Prostate gland (tissue), 2 donors: ENCODE measurements at regions not wholly inside any gene's neighbourhood (a gene's known extent, or its start where the extent isn't known, plus 50 kb on each side); places are given as distances from the start of the nearest gene placed in this dataset.

Source experiments
- POLR2A ChIP-seq: fragments of 450-650 bp; IDR thresholded peaks from one replicate; pipeline ENCODE4 v1.6.1; 2016; ENCODE audit warnings: antibody characterized with exemption, mild to moderate bottlenecking
- TF ChIP-seq, protein P1 (sequence below), 4 experiments: fragments of 200-600 bp in 2 of 4; fragments of 450-650 bp in 2 of 4; sonication (generic) in 2 of 4; IDR thresholded peaks; 1 replicate in 3 of 4; 2 replicates in 1 of 4; pipeline ENCODE4 v1.5.1; 2016 to 2019; ENCODE audit warnings: antibody characterized with exemption in 4 of 4, mild to moderate bottlenecking in 2 of 4, moderate library complexity in 2 of 4

DNA sequence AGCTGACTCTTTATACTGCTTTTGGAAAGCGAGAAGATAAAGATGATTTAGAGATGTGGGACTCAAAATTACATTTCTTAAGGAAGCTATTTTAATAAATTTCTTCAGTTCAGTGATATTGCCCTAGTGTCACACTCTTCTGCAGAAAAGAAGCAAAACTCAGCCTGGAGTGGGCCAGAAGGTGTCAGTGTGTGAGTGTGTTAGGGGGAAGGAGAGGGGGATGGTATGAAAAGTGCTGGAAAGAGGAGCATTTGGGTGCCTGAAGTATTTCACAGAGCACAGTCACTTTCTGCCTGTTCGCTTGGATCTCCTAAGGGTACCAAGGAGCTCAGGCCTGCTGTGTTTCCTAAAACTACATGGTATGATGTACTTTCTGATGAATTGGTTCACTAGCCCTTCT, 84.5 kb upstream of the FRY start:
- TF ChIP-seq, protein P1, sequence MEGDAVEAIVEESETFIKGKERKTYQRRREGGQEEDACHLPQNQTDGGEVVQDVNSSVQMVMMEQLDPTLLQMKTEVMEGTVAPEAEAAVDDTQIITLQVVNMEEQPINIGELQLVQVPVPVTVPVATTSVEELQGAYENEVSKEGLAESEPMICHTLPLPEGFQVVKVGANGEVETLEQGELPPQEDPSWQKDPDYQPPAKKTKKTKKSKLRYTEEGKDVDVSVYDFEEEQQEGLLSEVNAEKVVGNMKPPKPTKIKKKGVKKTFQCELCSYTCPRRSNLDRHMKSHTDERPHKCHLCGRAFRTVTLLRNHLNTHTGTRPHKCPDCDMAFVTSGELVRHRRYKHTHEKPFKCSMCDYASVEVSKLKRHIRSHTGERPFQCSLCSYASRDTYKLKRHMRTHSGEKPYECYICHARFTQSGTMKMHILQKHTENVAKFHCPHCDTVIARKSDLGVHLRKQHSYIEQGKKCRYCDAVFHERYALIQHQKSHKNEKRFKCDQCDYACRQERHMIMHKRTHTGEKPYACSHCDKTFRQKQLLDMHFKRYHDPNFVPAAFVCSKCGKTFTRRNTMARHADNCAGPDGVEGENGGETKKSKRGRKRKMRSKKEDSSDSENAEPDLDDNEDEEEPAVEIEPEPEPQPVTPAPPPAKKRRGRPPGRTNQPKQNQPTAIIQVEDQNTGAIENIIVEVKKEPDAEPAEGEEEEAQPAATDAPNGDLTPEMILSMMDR (IDR thresholded peaks at IDR 0.05), result no peak
- no peak for TF ChIP-seq POLR2A
